Activated CD4-positive, alpha-beta memory T cell treated with anti-CD3 and anti-CD28 coated beads, Interleukin-2, amount 10 ng/mL, durations not matched to agents 7 days and 5 days (primary cell): ENCODE measurements at regions not wholly inside any gene's neighbourhood (a gene's known extent, or its start where the extent isn't known, plus 50 kb on each side); places are given as distances from the start of the nearest gene placed in this dataset.

Source experiments
- CTCF ChIA-PET: fragments of 350-600 bp; sonication (Branson Sonifier 250); formaldehyde crosslinking; loops from one replicate; lab custom pipeline; 2021; ENCODE audit warnings: antibody characterized with exemption, inconsistent platforms; lab: Charles Lee
- POLR2A ChIA-PET: fragments of 350-600 bp; sonication (Branson Sonifier 250); formaldehyde crosslinking; loops from one replicate; lab custom pipeline; 2021; ENCODE audit warnings: antibody characterized with exemption; lab: Charles Lee
- DNase-seq: peaks from one replicate; pipeline ENCODE4 v3.0.0-alpha.2; 2020
- H3K27ac Mint-ChIP-seq: one replicate; pipeline ENCODE4 v1.8.0; 2021; ENCODE audit warnings: mild to moderate bottlenecking, mixed read lengths
- H3K27me3 Mint-ChIP-seq: one replicate; pipeline ENCODE4 v1.8.0; 2021; ENCODE audit warnings: mixed read lengths
- H3K36me3 Mint-ChIP-seq: one replicate; pipeline ENCODE4 v1.8.0; 2021; ENCODE audit warnings: low read depth, mixed read lengths
- H3K4me1 Mint-ChIP-seq: one replicate; pipeline ENCODE4 v1.8.0; 2021; ENCODE audit warnings: mixed read lengths
- H3K4me3 Mint-ChIP-seq: one replicate; pipeline ENCODE4 v1.8.0; 2021; ENCODE audit warnings: mild to moderate bottlenecking, mixed read lengths
- H3K9me3 Mint-ChIP-seq: one replicate; pipeline ENCODE4 v1.8.0; 2021; ENCODE audit warnings: mixed read lengths

DNA sequence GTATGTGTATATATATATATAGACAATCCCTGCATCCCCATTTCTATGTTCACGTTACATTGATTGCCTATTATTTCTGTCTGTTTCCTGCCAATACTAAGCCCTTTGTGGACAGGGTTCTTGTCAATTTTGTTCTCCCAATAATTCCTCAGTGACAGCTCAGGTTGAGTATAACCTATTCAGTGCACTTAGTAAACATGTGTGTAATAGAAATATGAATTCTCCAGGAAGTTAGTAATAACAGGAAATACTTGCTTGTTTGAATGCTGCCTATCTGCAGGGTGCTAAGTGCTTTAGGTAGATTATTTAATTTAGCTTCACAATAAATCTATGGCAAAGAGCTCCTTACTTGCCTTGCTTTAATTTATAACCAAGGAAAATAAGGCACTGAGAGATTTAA is 52.8 kb upstream of the PTGFR start:
- no peaks in the 10 kb centered on the region for H3K4me1 Mint-ChIP-seq
- H3K27me3 Mint-ChIP-seq, result no peaks in the 10 kb centered on the region
- DNase-seq, result no peak
- no peaks in the 10 kb centered on the region for H3K9me3 Mint-ChIP-seq
- H3K27ac Mint-ChIP-seq, result no peak overlapping the region
- no peaks in the 10 kb centered on the region for H3K36me3 Mint-ChIP-seq
- H3K4me3 Mint-ChIP-seq, result no peak overlapping the region
- ChIA-PET CTCF (no interaction called here), POLR2A (no interaction called here)

DNA sequence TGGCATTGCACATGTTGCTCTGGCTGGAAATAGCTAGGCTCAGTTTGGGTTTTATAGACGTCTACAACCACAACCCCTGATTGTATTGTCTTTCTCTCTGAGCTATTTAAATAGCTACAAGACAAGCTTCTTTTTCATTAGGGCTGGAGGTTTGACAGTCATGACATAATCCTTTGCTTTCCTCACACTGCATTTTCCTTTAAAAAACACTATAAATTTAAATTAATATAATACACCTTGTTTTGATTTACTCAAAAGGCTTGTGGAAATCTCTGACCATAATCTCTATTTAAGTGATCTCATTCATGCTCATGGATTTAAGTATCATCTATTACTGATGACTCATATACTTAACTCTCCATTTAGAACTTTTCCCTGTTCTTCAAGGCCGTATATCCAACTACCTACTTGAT is 50.4 kb upstream of the PTGFR start:
- ChIA-PET POLR2A (no interaction called here), CTCF (no interaction called here)
- Mint-ChIP-seq H3K36me3 (no peaks in the 10 kb centered on the region), H3K27ac (no peak overlapping the region), H3K4me1 (no peaks in the 10 kb centered on the region), H3K9me3 (no peaks in the 10 kb centered on the region), H3K4me3 (no peak overlapping the region), H3K27me3 (no peaks in the 10 kb centered on the region)
- no peak for DNase-seq
